ENCODE measurements at regions not wholly inside any gene's neighbourhood (a gene's known extent, or its start where the extent isn't known, plus 50 kb on each side); places are given as distances from the start of the nearest gene placed in this dataset.

DNA sequence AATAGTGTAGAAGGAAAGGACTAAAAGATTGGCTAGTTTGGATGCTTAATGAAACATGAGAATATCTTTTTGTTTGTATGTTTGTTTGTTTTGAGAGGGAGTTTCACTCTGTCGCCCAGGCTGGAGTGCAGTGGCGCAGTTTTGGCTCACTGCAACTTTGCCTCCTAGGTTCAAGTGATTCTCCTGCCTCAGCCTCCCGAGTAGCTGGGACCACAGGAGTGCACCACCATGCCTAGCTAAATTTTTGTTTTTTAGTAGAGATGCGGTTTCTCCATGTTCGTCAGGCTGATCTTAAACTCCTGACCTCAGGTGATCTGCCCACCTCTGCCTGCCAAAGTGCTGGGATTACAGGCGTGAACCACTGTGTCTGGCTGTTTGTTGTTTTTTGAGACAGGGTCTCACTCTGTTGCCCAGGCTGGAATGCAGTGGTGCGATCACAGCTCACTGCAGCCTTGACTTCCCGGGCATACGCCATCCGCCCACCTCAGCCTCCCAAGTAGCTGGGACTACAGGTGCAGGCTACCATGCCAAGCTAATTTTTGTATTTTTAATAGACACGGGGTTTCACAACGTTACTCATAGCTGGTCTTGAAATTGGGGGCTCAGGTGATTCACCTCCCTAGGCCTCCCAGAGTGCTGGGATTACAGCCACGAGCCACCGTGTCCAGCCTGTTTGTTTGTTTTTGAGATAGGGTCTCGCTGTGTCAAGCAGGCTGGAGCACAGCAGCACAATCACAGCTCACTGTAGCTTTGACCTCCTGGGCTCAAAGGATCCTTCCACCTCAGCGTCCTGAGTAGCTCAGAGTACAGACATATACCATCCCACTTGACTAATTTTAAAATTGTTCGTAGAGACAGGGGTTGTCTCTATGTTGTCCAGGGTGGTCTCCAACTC, 209.2 kb downstream of the MYCN start:
- Histone ChIP-seq H3K9me3 (ENCODE audit: control insufficient read depth, insufficient read depth, low read length) (peaks cover 13% of the 10 kb centered on the region), H4K8ac (ENCODE audit: low read depth in 2 of 2, low read length in 2 of 2) (no peak overlapping the region), H3K56ac (ENCODE audit: extremely low read depth, insufficient read depth, low read length) (no peak overlapping the region), H4K91ac (ENCODE audit: insufficient read depth, low read depth, low read length) (no peak overlapping the region), H3K23ac (ENCODE audit: low read depth, low read length) (no peak overlapping the region), H2AK9ac (replicated peaks; ENCODE audit: low read depth, low read length, poor library complexity) (no peak overlapping the region), H3K4me2 (ENCODE audit: low read depth, low read length) (no peak overlapping the region), H2BK5ac (ENCODE audit: low read depth, low read length, poor library complexity, severe bottlenecking) (no peak overlapping the region), H2AFZ (replicated peaks; ENCODE audit: low read length, poor library complexity) (no peak overlapping the region), H3K14ac (replicated peaks; ENCODE audit: low read depth, low read length) (no peak overlapping the region), H4K5ac (ENCODE audit: low read depth, low read length) (no peak overlapping the region), H3K4me3 (ENCODE audit: insufficient read depth, low read depth, low read length) (no peak overlapping the region), H2BK120ac (ENCODE audit: low read depth, low read length) (no peak overlapping the region), H2BK20ac (ENCODE audit: low read depth, low read length) (no peak overlapping the region), H3K9me1 (ENCODE audit: insufficient read depth, low read length) (no peaks in the 10 kb centered on the region), H2BK15ac (ENCODE audit: low read depth, low read length) (no peak overlapping the region), H3K36me3 (ENCODE audit: control insufficient read depth, insufficient read depth, low read length) (no peaks in the 10 kb centered on the region), H3K4ac (ENCODE audit: low read depth, low read length) (no peak overlapping the region), H3K18ac (ENCODE audit: low read depth, low read length) (no peak overlapping the region), H4K20me1 (ENCODE audit: insufficient read depth, low read length) (no peaks in the 10 kb centered on the region), H2AK5ac (ENCODE audit: low read depth, low read length) (no peak overlapping the region), H3K4me1 (ENCODE audit: control insufficient read depth, insufficient read depth, low read length) (no peaks in the 10 kb centered on the region), H3K27me3 (ENCODE audit: control insufficient read depth, insufficient read depth, low read length) (no peaks in the 10 kb centered on the region), H3K79me1 (ENCODE audit: low read depth in 1 of 2, low read length in 2 of 2) (no peaks in the 10 kb centered on the region), H3K27ac (ENCODE audit: insufficient read depth, low read length) (no peak overlapping the region), H3K9ac (ENCODE audit: low read depth, low read length) (no peak overlapping the region)
- intact Hi-C loops (cut with micrococcal nuclease) (loop anchor here (10.0 kb wide), 1 partner anchor 205 kb away; no protein-coding TSS in a partner anchor), dilution Hi-C loops (cut with HindIII; ENCODE audit: low sequenced_read_pairs, unreplicated experiment) (no loop called here), in situ Hi-C loops (cut with MboI; ENCODE audit: low sequenced_read_pairs) (no loop called here)
- ChIA-PET CTCF (no interaction called here), POLR2A (ENCODE audit: unreplicated experiment) (no interaction called here)
- ATAC-seq (ENCODE audit: low read depth): no peak
- BruUV-seq (replicated peaks): no TSS peak
- WGBS, 2 experiments (ENCODE audit: extremely low coverage in 2 of 2, insufficient read length in 1 of 2): no CpG with 5 or more reads among the region's 17 CpGs
- TF ChIP-seq RCOR1 (IDR thresholded peaks at IDR 0.05; ENCODE audit: insufficient replicate concordance, low read length) (no peak), RAD21 (IDR thresholded peaks at IDR 0.05; ENCODE audit: low read length) (no peak), CHD1 (IDR thresholded peaks at IDR 0.05; ENCODE audit: low read depth, low read length) (no peak), BHLHE40 (IDR thresholded peaks at IDR 0.05; ENCODE audit: low read depth, low read length) (no peak), ELK1 (IDR thresholded peaks at IDR 0.05; ENCODE audit: borderline replicate concordance, low read depth, low read length) (no peak), RFX5 (IDR thresholded peaks at IDR 0.05; ENCODE audit: low read depth, low read length) (no peak), MAFK (IDR thresholded peaks at IDR 0.05; ENCODE audit: low read depth, low read length) (no peak), MAZ (IDR thresholded peaks at IDR 0.05; ENCODE audit: borderline replicate concordance, low read depth, low read length) (no peak), CEBPB (IDR thresholded peaks at IDR 0.05; ENCODE audit: low read depth, low read length) (no peak), POLR2A (IDR thresholded peaks at IDR 0.05; ENCODE audit: low read depth, low read length) (no peak), NFE2L2 (IDR thresholded peaks at IDR 0.05; ENCODE audit: low read depth, low read length) (no peak), SMC3 (IDR thresholded peaks at IDR 0.05; ENCODE audit: low read depth, low read length) (no peak), MXI1 (IDR thresholded peaks at IDR 0.05; ENCODE audit: borderline replicate concordance, low read depth, low read length) (no peak)
- TF ChIP-seq, protein P1, sequence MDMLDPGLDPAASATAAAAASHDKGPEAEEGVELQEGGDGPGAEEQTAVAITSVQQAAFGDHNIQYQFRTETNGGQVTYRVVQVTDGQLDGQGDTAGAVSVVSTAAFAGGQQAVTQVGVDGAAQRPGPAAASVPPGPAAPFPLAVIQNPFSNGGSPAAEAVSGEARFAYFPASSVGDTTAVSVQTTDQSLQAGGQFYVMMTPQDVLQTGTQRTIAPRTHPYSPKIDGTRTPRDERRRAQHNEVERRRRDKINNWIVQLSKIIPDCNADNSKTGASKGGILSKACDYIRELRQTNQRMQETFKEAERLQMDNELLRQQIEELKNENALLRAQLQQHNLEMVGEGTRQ (IDR thresholded peaks at IDR 0.05; ENCODE audit: low read depth, low read length): no peak
- TF ChIP-seq, protein P2, sequence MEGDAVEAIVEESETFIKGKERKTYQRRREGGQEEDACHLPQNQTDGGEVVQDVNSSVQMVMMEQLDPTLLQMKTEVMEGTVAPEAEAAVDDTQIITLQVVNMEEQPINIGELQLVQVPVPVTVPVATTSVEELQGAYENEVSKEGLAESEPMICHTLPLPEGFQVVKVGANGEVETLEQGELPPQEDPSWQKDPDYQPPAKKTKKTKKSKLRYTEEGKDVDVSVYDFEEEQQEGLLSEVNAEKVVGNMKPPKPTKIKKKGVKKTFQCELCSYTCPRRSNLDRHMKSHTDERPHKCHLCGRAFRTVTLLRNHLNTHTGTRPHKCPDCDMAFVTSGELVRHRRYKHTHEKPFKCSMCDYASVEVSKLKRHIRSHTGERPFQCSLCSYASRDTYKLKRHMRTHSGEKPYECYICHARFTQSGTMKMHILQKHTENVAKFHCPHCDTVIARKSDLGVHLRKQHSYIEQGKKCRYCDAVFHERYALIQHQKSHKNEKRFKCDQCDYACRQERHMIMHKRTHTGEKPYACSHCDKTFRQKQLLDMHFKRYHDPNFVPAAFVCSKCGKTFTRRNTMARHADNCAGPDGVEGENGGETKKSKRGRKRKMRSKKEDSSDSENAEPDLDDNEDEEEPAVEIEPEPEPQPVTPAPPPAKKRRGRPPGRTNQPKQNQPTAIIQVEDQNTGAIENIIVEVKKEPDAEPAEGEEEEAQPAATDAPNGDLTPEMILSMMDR (conservative IDR thresholded peaks at IDR 0.05; ENCODE audit: low read depth, low read length): no peak
- no peak for DNase-seq

Data from IMR-90 (cell line).